GM19463 (cell line): ENCODE measurements at regions not wholly inside any gene's neighbourhood (a gene's known extent, or its start where the extent isn't known, plus 50 kb on each side); places are given as distances from the start of the nearest gene placed in this dataset.
"Not testable (repeated sequence)": the region's sequence is repeated elsewhere in the genome, so short reads cannot be mapped to it uniquely, and the experiment has no call there.

Experiments
- ATAC-seq: cut with Tn5 transposase; IDR thresholded peaks from one replicate; pipeline ENCODE4 v1.9.1; 2021; ENCODE audit warnings: mild to moderate bottlenecking, moderate library complexity; ENCODE audit not compliant: unreplicated experiment

DNA sequence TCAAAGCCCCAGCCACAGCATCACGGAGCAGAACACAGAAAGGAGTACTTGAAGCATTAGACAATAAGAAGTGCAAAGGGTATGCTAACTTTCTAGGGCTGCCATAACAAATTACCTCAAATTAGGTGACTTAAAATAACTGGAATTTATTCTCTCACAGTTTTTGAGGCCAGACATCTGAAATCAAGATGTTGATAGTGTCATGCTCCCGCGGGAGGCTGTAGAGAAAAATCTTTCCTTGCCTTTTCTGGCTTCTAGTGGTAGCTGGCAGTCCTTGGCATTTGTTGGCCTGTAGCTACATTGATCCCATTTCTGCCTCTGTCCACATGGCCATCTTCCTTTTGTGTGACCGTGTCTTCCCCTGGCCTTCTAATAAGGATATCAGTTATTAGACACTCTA is 51.9 kb upstream of the SPDL1 start:
- ATAC-seq, result no peak

DNA sequence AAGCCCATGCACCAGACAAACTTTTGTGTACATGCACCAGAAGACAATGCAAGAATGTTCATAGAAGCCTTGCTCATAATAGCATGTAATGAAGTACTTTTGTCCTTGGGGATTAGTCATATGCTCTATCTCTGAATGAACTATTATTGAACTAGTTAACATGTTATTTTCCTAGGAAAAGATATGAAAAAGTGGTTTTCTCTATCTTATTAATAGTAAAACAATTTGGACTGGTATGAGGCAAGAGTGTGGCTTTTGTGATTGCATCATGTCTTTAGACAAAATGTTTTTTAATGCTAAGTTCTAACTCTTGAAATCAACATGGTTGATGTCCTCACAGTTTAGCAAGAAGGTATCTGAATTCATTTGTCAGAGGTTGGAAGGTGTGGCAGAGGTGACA is 55.7 kb upstream of the SPDL1 start:
- no peak for ATAC-seq

DNA sequence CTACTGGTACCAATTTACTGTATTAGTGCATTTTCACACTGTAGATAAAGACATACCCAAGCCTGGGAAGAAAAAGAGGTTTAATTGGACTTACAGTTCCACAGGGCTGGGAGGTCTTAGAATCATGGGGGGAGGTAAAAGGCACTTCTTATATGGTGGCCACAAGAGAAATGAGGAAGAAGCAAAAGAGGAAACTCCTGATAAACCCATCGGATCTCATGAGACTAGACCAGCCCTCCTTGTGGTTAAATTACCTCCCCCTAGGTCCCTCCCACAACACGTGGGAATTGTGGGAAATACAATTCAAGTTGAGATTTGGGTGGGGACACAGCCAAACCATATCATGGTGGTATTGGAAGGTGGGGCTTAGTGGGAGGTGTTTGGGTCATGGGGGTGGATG is 56.5 kb upstream of the SPDL1 start:
- no peak for ATAC-seq

DNA sequence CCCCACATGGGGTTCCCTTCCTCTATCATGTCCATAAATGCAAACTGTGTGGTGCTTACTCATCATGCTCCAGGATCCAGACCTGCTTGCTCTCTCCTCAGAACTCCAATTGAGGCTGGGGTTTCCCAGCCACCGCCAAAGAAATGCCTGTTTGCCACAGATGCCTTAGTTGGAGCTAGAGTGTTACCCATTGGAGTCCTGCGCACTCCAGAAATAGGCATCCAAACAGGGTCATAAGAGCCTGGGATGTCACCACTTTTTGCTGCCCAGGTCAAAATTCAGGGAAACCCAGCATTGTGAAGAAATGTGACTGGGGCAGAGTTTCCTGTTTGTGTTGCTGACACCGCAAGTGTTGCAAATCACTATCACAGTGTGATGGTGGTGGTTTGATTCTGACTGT is 60.7 kb upstream of the SPDL1 start:
- no peak for ATAC-seq

DNA sequence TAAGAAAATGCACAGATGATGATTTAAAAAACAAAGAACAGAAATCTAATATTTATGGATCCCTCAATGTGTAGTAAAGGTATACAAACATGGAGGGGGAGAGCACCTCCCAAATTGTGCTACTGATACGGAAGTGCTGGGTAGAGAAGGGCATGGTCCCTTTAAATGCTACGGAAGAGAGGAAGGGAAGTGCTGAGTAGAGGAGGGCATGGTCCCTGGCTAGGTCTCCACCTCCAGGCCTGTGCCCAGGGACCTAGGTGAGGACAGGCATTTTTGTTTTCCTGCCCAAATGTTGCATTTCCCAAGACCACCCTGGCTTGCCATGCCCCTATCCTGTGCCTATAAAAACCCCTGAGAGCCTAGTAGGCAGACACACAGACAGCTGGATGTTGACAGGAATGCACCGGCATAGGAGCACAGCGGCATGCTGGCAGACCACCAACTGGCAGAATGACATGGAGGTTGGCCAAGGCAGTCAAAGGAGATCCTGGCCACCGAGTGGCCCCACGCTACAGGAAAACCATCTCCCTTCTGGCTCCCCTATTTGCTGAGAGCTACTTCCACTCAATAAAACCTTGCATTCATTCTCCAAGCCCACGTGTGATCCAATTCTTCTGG is 62.1 kb upstream of the SPDL1 start:
- ATAC-seq, result no peak

DNA sequence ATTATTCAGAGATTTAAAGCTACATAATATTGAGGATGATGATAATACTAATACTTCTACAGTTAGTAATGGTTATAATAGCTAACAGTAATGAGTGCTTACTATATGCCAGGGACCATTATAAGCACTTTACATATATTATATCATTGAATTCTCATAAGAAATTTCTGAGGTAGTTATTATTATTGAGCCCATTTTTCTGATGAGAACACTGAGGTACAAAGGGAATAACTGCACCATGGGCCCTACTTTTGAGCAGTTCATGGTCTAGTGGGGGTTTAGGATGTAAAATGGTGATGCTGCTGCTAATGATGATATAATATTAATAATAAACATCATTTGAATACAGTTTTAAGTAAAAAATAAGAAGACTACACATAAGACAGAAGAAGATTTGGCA is 64.2 kb upstream of the SPDL1 start:
- no peak for ATAC-seq

DNA sequence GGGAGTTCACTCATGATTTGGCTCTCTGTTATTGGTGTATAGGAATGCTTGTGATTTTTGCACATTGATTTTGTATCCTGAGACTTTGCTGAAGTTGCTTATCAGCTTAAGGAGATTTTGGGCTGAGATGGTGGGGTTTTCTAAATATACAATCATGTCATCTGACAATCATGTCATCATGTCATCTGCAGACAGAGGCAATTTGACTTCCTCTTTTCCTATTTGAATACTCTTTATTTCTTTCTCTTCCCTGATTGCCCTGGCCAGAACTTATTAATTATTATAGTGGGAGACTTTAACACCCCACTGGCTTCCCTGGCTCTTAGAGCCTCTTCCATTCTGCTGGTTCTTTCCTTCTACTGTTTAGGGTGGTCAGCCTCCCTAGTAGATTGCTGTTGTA is 64.8 kb upstream of the SPDL1 start:
- not testable (repeated sequence) for ATAC-seq

DNA sequence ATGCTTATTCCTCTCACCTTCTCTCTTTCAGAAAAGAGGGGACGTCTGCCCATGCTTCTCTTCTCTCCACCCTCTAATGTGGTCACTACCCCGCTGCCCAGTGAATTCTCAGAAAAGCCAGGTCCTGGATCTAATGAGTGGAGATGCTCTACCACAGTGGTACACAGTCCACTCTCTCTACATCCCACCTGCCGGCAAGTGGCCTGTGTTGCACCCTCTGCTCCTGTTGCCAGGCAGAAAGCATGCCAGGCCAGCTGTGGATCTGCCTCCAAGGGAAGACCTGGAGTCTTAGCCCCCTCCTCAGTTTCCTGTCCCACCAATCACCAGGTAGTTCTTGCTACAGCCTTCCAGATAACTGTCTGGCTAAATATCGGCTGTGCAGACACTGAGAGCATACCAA is 71.2 kb upstream of the SPDL1 start:
- ATAC-seq, result no peak

DNA sequence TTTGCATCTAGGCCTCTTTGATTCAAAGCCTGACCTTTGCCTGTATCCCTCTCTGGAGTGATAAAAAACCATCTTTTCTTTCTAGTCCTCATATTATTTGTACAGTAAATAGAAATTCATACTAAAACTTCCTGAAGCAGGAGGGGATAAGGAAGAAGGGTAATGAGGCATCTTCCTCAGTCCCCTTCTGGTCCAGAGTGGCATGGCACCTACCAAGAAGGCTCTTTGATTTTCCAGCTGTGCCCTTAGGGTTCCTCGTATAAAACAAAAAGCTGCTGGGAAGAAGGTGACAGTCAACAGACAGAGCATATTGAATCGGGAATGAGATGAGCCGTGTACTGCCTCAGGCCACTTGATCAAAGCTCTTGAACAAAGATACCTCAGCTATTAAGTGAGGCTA is 71.9 kb upstream of the SPDL1 start:
- ATAC-seq, result no peak

DNA sequence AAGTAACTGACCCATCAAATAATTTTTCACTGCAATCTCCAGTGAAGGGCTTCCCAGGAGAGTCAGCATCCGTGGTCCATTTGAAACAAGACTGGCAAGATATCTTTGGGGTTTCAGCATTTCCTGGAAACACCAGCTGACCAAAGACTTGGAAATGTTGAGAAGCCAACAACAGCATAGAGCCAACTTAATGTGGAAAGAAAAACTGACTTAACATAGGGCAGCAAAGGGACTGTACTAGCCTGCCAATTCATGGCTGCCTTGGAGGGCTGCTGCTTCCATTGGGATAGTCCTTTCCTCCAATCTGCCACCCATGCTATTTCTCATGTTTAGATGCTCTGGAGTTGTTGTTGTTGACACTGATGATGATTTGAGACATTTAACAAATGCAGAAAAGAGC is 76.5 kb upstream of the SPDL1 start:
- no peak for ATAC-seq

DNA sequence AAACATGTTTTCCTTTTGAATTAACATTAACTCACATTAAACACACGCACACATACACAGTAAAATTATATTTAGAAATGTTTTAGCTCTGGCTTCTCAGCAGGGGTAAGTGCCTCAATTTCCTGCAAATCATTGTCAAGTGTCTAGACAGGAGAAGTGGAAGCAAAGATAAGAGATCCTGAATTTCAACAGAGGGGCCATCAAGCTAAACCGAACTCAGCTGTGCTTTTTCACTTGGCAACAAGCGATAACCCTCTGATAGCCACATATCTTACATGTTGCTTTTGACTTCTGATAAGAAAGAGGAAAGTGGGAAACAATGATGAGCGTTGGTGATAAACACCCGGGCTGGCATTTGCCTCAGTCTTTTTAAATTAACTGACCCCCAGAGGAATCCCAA is 79.7 kb upstream of the SPDL1 start:
- ATAC-seq, result no peak

DNA sequence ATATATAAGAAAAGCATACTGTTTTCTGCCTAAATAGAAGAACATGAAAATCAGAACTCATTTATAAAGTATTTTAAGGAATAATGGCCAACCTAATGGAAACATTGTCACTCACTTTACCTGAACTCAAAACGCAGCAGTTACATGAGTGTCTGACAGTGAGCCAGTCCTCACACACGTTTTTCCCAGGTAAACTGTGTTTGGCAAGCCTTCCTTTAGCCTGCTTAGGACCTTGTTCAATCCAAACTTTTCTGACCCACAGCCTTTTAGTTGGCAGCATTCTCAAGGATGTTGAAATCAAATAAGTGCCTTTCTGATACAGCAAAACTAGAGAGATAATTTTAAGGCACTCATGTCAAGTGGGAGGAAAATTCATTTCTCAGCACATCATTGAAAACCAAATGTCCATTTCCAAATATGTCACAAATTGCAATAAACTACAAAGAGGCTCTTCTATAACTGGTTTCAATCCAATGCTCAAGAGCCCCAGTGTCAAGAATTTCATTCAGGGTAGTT is 83.5 kb upstream of the SPDL1 start:
- no peak for ATAC-seq

DNA sequence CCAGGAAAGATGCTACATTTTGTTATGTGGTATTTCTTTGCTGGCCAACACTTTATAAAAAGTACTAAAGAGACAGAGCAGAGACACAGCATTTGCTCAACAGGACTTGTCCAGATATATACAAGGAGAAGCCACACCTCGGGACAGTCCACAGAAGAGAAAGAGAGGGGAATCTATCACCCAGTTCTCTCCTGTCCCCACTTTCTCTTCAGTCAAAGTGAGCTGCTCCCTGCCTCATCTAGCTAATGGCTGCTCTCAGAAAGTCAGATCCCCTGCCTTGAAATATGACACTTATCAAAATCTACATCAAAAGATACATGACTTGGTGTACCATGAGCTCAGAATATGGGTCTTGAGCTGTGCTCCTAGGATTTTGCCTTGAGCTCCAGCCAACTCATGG is 86.7 kb upstream of the SPDL1 start:
- ATAC-seq, result no peak

DNA sequence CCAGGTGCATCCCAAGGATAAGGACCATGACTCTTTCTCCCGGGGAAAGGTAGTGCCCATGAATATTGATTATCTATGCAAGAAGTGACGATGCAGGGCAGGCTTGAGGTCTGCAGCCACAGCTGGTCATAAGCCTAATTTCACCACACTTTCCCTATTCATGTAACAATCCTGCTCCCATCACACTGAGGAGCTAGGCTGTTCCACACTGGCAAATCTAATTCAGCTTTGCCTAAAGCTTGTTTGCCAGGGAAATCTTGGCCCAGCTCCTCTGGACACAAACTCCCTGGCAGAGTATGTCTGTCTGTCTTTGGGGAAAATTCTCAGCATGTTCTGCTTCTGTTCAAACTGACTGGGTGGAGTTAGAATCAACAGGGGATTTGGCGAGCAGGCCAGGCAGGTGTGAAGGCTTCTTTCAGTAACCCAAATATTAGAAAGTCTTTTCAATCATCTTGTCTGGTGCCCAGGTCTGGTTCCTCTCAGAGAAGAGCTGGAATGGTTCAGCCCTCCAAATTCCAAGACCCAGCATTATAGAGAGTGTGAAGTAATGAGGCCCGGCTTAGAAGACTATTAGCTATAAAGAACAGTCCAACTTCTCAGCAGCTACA is 88.5 kb upstream of the SPDL1 start:
- no peak for ATAC-seq

DNA sequence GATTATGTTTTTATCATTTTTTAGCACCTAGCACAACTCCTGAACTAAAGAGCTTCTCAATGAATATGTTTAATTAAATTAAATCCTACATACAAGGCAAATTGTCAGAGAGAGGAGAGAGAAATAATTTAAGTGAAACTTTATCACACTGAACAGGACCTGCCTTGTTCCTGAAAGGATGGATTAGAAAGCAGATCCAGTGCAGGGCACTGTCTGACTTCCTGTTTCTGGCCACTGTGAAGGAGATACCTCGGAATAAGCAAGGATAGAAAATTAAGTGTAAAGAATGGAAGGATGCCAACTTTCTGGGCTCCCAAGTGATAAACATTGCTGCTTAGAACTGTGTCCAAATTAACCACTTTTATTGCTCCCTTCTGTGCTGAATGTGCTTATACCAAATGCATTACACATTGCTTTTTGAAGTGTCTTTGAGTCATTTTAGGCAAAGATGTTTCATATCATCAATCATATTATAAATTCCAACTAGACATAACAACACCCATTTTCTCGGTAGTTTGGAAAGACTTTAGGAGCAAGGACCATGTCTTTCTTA is 89.1 kb upstream of the SPDL1 start:
- ATAC-seq, result no peak

DNA sequence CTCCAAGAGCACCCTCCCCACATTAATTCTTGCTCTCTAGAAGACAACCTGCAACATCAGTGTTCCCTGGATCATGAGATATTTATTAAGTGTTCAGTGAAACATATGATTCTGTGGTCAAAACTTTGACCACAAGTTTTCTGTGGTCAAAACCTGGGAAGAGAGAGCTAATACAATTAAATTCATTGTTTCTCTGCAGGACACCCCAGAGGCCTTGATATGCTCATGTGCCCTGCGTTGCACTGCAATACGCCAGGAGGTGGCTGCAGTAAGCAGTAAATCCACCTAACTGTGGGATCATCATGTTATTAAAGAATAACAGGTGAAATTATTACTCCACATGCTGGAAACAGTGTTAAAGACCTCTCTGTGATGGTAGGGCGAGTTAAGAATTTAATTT is 109.3 kb upstream of the SPDL1 start:
- no peak for ATAC-seq

DNA sequence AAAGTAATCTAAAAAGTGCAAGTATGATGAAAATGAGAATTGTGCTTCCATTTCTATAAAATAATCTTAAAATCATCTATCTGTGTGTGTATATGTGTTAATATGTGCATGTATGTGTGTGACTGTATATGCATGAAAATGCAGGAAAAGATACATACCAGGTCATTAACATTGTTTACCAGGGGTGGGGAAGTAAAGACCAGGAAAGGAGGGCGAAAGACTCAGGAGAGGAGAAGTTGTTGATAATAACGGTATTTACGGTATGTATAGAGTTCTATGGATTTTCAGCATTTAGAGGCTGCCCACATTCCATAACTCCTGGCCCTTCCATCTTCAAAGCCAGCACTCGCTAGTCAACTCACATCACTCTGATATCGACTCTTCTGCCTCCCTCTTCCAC is 111.0 kb upstream of the SPDL1 start:
- ATAC-seq, result no peak

DNA sequence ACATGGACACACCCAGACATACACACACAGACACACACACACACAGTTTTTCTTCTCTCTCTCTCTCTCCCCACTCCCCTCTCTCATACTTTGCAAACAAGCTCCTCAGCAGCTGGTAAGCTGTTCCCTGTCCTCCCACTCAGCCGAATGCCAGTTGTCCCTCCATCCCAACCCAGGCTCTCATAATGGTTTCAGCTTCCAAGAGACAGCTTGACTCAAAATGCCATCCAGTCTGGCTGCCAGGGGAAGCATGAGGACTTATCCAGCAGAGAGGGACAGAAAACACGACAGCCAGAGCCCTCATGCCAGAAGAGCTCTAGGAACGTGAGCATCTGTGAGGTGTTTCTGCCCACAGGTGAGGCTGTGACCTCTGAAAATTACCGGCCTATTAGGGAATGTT is 112.6 kb upstream of the SPDL1 start:
- no peak for ATAC-seq

DNA sequence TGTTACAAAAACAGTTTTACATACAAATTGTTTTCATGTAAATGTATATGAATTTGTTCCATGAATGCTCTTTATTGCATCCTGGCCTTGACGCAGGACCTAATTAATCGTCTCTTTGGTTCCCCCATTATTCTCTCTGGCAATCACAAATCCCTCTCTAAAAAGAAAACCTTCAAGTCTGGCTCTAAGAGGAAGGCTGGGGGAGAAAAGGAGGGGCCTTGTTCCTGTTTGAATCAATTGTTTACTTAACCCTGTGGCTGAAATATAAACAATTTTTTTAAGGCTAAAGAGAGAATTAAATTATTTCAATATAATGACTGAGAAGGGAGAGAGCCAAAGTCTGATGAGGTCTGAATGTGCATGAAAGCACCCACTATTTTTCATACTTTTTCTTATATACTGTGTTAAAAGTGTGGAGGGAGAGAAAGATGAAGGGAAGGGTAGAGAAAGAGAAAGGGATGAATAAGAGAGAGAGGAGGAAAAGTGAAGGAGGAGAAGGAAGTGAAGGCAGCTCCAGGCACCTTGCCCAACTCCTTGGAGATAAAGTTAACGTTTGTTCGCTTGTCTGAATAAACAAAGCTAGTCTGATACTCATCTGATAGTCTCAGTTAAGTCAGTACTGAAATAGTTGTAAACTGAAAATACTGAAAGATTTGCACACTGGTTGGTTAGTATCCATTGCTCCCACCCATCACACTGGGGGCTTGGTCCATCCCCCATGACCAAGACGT is 116.4 kb upstream of the SPDL1 start:
- no peak for ATAC-seq

DNA sequence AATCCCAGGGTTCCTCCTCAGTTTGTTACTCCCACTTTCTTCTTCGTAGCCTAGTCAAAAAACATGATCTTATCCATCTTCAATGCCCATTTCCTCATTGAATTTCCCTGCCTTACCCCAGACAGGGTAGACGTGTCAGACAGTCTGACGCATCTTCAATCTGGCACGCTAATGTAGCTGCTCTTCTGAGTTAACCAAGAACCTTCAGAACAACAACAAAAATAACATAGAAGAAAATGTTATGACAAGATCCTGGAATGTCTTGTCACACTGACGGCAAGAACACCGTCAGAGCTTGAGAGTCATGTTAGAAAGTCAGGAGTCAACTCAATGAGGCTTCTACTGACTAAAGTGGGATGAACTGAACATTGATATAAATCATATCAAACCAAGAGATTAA is 122.7 kb upstream of the SPDL1 start:
- no peak for ATAC-seq

DNA sequence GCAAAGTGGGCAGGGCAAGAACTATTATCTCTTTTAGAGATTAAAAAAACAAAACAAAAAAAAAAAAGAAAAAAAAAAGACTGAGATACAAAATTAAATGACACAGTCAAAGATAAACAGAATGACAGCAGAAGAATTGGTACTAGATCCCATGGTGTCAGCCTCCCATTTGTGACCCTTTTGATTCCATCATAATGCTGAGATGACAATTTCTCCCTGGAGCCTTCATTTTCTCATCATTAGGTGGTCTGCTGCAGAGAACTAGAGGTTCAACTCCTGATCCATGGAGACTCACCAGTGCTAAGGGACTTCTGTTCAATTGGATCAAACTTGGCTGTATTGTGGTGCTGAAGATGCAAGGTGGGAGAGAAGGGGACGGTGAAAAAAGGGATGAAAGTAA is 123.5 kb upstream of the SPDL1 start:
- ATAC-seq, result no peak

DNA sequence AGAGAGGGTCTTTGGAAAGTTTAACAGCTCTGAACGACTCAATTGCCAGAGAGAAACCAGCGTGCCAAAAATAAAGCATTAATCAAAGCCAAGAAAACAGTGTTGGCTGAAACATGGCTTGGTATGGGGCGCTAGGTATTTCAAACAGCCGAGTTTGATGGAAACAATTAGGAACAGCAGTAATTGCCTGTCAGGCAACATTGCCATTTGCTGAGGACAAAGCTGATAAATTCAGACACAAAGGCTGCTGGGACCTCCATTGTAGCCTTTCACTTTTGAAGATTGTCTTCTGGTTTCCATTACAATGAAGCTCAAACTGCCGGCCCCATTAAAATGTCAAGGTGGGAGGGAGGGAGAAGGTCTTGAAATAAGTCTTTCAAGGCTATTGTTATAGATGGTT is 125.4 kb upstream of the SPDL1 start:
- no peak for ATAC-seq
